PFSK-1 (cell line): ENCODE measurements at regions not wholly inside any gene's neighbourhood (a gene's known extent, or its start where the extent isn't known, plus 50 kb on each side); places are given as distances from the start of the nearest gene placed in this dataset.

Source experiments
- FOXP2 ChIP-seq: optimal IDR thresholded peaks from 2 replicates; pipeline ENCODE3; 2011; ENCODE audit warnings: borderline replicate concordance, control low read depth, inconsistent platforms; ENCODE audit not compliant: insufficient read depth; ENCODE audit errors: extremely low read length, extremely low read depth
- POLR2AphosphoS5 ChIP-seq: IDR thresholded peaks from 2 replicates; pipeline ENCODE4 v1.6.1; 2012; ENCODE audit warnings: low read depth, mild to moderate bottlenecking, control low read depth, low read length, moderate library complexity
- SIN3A ChIP-seq: IDR thresholded peaks from 2 replicates; pipeline ENCODE4 v1.6.1; 2012; ENCODE audit warnings: mild to moderate bottlenecking, low read length, moderate library complexity, borderline replicate concordance; ENCODE audit not compliant: insufficient read depth
- TAF1 ChIP-seq: IDR thresholded peaks from 2 replicates; pipeline ENCODE4 v1.6.1; 2012; ENCODE audit warnings: low read length, control low read depth, borderline replicate concordance; ENCODE audit not compliant: insufficient read depth
- TF ChIP-seq, protein P1 (sequence below), 2 experiments: IDR thresholded peaks; 2 replicates each; pipeline versions ENCODE4 v1.6.1 to v1.8.0; 2011 to 2012; ENCODE audit warnings: low read depth in 2 of 2, low read length in 2 of 2, control low read depth in 1 of 2, inconsistent platforms in 1 of 2, mild to moderate bottlenecking in 1 of 2, moderate library complexity in 1 of 2; ENCODE audit not compliant: insufficient read depth in 1 of 2

- TF ChIP-seq FOXP2 (no peak), POLR2AphosphoS5 (no peak), TAF1 (no peak), SIN3A (no peak)
- TF ChIP-seq, protein P1, sequence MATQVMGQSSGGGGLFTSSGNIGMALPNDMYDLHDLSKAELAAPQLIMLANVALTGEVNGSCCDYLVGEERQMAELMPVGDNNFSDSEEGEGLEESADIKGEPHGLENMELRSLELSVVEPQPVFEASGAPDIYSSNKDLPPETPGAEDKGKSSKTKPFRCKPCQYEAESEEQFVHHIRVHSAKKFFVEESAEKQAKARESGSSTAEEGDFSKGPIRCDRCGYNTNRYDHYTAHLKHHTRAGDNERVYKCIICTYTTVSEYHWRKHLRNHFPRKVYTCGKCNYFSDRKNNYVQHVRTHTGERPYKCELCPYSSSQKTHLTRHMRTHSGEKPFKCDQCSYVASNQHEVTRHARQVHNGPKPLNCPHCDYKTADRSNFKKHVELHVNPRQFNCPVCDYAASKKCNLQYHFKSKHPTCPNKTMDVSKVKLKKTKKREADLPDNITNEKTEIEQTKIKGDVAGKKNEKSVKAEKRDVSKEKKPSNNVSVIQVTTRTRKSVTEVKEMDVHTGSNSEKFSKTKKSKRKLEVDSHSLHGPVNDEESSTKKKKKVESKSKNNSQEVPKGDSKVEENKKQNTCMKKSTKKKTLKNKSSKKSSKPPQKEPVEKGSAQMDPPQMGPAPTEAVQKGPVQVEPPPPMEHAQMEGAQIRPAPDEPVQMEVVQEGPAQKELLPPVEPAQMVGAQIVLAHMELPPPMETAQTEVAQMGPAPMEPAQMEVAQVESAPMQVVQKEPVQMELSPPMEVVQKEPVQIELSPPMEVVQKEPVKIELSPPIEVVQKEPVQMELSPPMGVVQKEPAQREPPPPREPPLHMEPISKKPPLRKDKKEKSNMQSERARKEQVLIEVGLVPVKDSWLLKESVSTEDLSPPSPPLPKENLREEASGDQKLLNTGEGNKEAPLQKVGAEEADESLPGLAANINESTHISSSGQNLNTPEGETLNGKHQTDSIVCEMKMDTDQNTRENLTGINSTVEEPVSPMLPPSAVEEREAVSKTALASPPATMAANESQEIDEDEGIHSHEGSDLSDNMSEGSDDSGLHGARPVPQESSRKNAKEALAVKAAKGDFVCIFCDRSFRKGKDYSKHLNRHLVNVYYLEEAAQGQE (IDR thresholded peaks at IDR 0.05; ENCODE audit: insufficient read depth in 1 of 2, low read depth in 2 of 2, low read length in 2 of 2) = no peak
These were observed 159.8 kb downstream of the NRN1 start for GRCh38 chr6:5846889-5847288.

- TF ChIP-seq TAF1 (no peak), POLR2AphosphoS5 (no peak), SIN3A (no peak), FOXP2 (no peak)
- TF ChIP-seq, protein P1 (IDR thresholded peaks at IDR 0.05; ENCODE audit: insufficient read depth in 1 of 2, low read depth in 2 of 2, low read length in 2 of 2) = no peak
These were observed 160.4 kb downstream of the NRN1 start for GRCh38 chr6:5846335-5846734.

DNA sequence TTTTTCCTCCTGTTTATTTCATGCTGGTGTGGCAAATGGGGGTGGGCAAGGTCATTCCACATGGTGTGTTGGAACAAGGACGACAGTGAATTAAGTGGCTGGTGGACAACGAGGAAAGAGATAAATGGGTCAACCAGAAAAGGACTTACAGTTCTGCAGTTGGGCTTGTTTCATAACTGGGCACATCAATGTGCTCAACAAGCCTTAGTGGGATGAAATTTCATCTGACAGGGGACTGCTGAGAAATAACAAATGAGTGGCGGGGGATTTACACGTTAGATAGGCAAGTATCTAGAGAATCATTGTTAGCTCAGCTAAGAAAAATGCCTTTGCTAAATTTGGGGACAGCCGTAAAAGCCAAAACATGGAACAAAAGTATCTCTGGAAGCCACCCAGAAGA lies 163.6 kb downstream of the NRN1 start:
- TF ChIP-seq POLR2AphosphoS5 = no peak
- TF ChIP-seq SIN3A = no peak
- no peak for TF ChIP-seq TAF1
- TF ChIP-seq, protein P1 (IDR thresholded peaks at IDR 0.05; ENCODE audit: insufficient read depth in 1 of 2, low read depth in 2 of 2, low read length in 2 of 2) = no peak
- TF ChIP-seq FOXP2 = no peak

DNA sequence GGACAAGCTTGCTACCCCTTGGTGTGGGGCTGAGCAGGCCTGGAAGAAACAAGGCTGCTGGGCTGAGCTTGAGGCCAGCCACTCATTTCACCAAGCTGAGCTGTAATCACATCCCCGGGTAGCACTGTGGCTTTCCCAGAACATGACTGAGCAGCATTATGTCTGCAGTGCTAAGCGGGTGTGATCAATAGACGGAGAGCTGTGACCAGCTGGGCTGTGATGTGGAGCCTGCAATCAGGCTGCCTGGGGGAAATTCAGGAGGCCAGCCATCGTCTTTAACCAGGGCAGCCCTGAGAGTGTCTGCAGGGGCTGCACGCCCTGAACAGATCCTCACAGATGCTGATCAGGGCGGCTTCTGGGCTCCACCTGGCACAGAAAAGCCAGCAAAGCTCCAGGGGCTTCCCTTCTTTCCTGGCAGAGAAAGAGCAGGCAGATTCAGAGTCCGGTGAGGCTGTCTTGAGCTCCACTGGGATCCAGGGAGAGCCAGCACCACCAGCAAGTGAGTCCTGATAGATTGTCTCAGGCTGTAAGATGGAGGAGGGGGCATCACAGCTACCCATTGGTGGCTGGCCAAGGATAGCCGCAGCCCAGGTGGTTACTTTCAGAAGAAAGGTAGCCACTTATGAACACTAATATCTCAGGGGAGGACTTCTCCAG lies 165.9 kb downstream of the NRN1 start:
- TF ChIP-seq FOXP2 (no peak), TAF1 (no peak), SIN3A (no peak), POLR2AphosphoS5 (no peak)
- TF ChIP-seq, protein P1 (IDR thresholded peaks at IDR 0.05; ENCODE audit: insufficient read depth in 1 of 2, low read depth in 2 of 2, low read length in 2 of 2) = no peak
